ELF-1 (cell line): ENCODE measurements at regions not wholly inside any gene's neighbourhood (a gene's known extent, or its start where the extent isn't known, plus 50 kb on each side); places are given as distances from the start of the nearest gene placed in this dataset.
A peak's percentile ranks its signal among the peaks of the same experiment; 100 is the strongest.
"Not testable (repeated sequence)": the region's sequence is repeated elsewhere in the genome, so short reads cannot be mapped to it uniquely, and the experiment has no call there.

Experiments
- DNase-seq: peaks from one replicate; pipeline ENCODE4 v3.0.0-alpha.2; 2016; ENCODE audit warnings: low read depth, low spot score

GRCh38 chr3:8416965-8417364 is 84.7 kb upstream of the LMCD1 start:
- DNase-seq = peak; percentile 48

GRCh38 chr3:8420612-8421011 is 81.0 kb upstream of the LMCD1 start:
- no peak for DNase-seq

- no peak for DNase-seq
These were observed 80.4 kb upstream of the LMCD1 start for GRCh38 chr3:8421267-8421666.

- no peak for DNase-seq
These were observed 79.9 kb upstream of the LMCD1 start for GRCh38 chr3:8421711-8422110.

GRCh38 chr3:8423307-8423706 is 78.3 kb upstream of the LMCD1 start:
- no peak for DNase-seq

- no peak for DNase-seq
These were observed 77.3 kb upstream of the LMCD1 start for GRCh38 chr3:8424281-8424680.

- no peak for DNase-seq
These were observed 64.8 kb upstream of the LMCD1 start for GRCh38 chr3:8436661-8437287.

GRCh38 chr3:8438507-8439079 is 63.0 kb upstream of the LMCD1 start:
- DNase-seq = no peak

- not testable (repeated sequence) for DNase-seq
These were observed 61.5 kb upstream of the LMCD1 start for GRCh38 chr3:8440142-8440541.

GRCh38 chr3:8441969-8442559 is 59.6 kb upstream of the LMCD1 start:
- DNase-seq = peak; percentile 94

- no peak for DNase-seq
These were observed 58.5 kb upstream of the LMCD1 start for GRCh38 chr3:8442993-8443650.

GRCh38 chr3:8443829-8444791 is 57.5 kb upstream of the LMCD1 start:
- peak; percentile 89 for DNase-seq

- DNase-seq = no peak
These were observed 56.7 kb upstream of the LMCD1 start for GRCh38 chr3:8444883-8445282.

GRCh38 chr3:8445861-8446260 is 55.8 kb upstream of the LMCD1 start:
- DNase-seq = no peak

GRCh38 chr3:8446845-8447244 is 54.8 kb upstream of the LMCD1 start:
- DNase-seq = no peak

- no peak for DNase-seq
These were observed 51.0 kb upstream of the LMCD1 start for GRCh38 chr3:8450618-8451017.

- DNase-seq = no peak
These were observed 49.9 kb upstream of the LMCD1 start for GRCh38 chr3:8451696-8452095.
